Endothelial cell of umbilical vein (primary cell): ENCODE measurements at regions not wholly inside any gene's neighbourhood (a gene's known extent, or its start where the extent isn't known, plus 50 kb on each side); places are given as distances from the start of the nearest gene placed in this dataset.

ENCODE experiments used
- BruUV-seq: library from RNA; stranded (reverse); fragments of 400-500 nt; replicated peaks from 2 replicates; lab custom pipeline; 2021; lab: Mats Ljungman, UMichigan
- CTCF ChIA-PET: fragments of 300-600, 350-600 bp; sonication (Branson Sonifier 250); formaldehyde crosslinking; loops from one replicate; lab custom pipeline; 2021; ENCODE audit warnings: antibody characterized with exemption, inconsistent platforms; lab: Charles Lee
- POLR2A ChIA-PET: fragments of 300-600, 350-600 bp; sonication (Branson Sonifier 250); formaldehyde crosslinking; loops from one replicate; lab custom pipeline; 2021; ENCODE audit warnings: antibody characterized with exemption, inconsistent platforms; lab: Charles Lee
- DNase-seq: peaks from one replicate; pipeline ENCODE4 v3.0.0-alpha.2; 2011; ENCODE audit warnings: low read depth, low spot score
- FAIRE-seq: peaks from 2 replicates; lab custom pipeline; 2011; peaks lifted over from hg19 to GRCh38; lab: Jason Lieb, UNC
- H2AFZ ChIP-seq: 2 replicates; pipeline ENCODE4 v1.6.0; 2012; ENCODE audit warnings: low read depth, low read length, control low read depth, inconsistent platforms
- H3K27ac ChIP-seq: 2 replicates; pipeline ENCODE4 v1.5.1; 2011; ENCODE audit warnings: low read depth, mild to moderate bottlenecking, control low read depth, low read length, moderate library complexity; ENCODE audit not compliant: insufficient read depth
- H3K27me3 ChIP-seq, 2 experiments: 2 replicates each; pipeline versions ENCODE4 v1.6.0 to v1.6.1; 2011; ENCODE audit warnings: low read length in 2 of 2, mixed read lengths in 1 of 2; ENCODE audit not compliant: control insufficient read depth in 2 of 2, insufficient read depth in 2 of 2
- H3K36me3 ChIP-seq, 2 experiments: 2 replicates in 1 of 2; 3 replicates in 1 of 2; pipeline ENCODE4 v1.5.1; 2011; ENCODE audit warnings: low read length in 2 of 2, mild to moderate bottlenecking in 1 of 2, moderate library complexity in 1 of 2; ENCODE audit not compliant: control insufficient read depth in 2 of 2, insufficient read depth in 2 of 2; ENCODE audit errors: extremely low read depth in 1 of 2
- H3K4me1 ChIP-seq: 3 replicates; pipeline ENCODE4 v1.5.1; 2011; ENCODE audit warnings: mild to moderate bottlenecking, low read length; ENCODE audit not compliant: control insufficient read depth, insufficient read depth; ENCODE audit errors: extremely low read depth
- H3K4me2 ChIP-seq: 2 replicates; pipeline ENCODE4 v1.6.1; 2011; ENCODE audit warnings: low read length, control low read depth, mixed read lengths; ENCODE audit not compliant: insufficient read depth
- H3K4me3 ChIP-seq, 3 experiments: fragments of 200-600 bp in 1 of 3; sonication (generic), shearing (Covaris generic) in 1 of 3; replicated peaks in 1 of 3; 2 replicates each; pipeline ENCODE4 v1.5.1; 2011 to 2016; ENCODE audit warnings: control low read depth in 3 of 3, low read length in 3 of 3, mild to moderate bottlenecking in 2 of 3, inconsistent platforms in 1 of 3, low read depth in 1 of 3, moderate library complexity in 1 of 3; ENCODE audit not compliant: insufficient read depth in 1 of 3
- H3K79me2 ChIP-seq: 2 replicates; pipeline ENCODE4 v1.6.0; 2012; ENCODE audit warnings: low read length, inconsistent platforms; ENCODE audit not compliant: control insufficient read depth, insufficient read depth
- H3K9ac ChIP-seq: replicated peaks from 2 replicates; pipeline ENCODE3; 2011; ENCODE audit warnings: low read length, control low read depth; ENCODE audit not compliant: insufficient read depth; ENCODE audit errors: extremely low read depth
- H3K9me1 ChIP-seq: replicated peaks from 3 replicates; pipeline ENCODE4 v1.6.0; 2011; ENCODE audit warnings: mild to moderate bottlenecking, low read length; ENCODE audit not compliant: control insufficient read depth, insufficient read depth; ENCODE audit errors: extremely low read depth
- H3K9me3 ChIP-seq: replicated peaks from 2 replicates; pipeline ENCODE4 v1.5.1; 2012; ENCODE audit warnings: low read length, inconsistent platforms; ENCODE audit not compliant: control insufficient read depth, insufficient read depth
- H4K20me1 ChIP-seq: replicated peaks from 2 replicates; pipeline ENCODE3; 2011; ENCODE audit warnings: mild to moderate bottlenecking, low read length; ENCODE audit not compliant: control insufficient read depth, insufficient read depth; ENCODE audit errors: extremely low read depth
- EZH2 ChIP-seq: IDR thresholded peaks from 2 replicates; pipeline ENCODE4 v1.6.1; 2012; ENCODE audit warnings: borderline replicate concordance, low read depth, mild to moderate bottlenecking, moderate library complexity, low read length, inconsistent platforms; ENCODE audit not compliant: severe bottlenecking
- FOS ChIP-seq: IDR thresholded peaks from 2 replicates; pipeline ENCODE4 v1.6.1; 2011; ENCODE audit warnings: mild to moderate bottlenecking, low read length, moderate library complexity, borderline replicate concordance; ENCODE audit not compliant: insufficient read depth
- GATA2 ChIP-seq: IDR thresholded peaks from 2 replicates; pipeline ENCODE4 v1.7.0; 2011; ENCODE audit warnings: low read depth, mild to moderate bottlenecking, moderate library complexity, mixed read lengths, low read length; ENCODE audit not compliant: insufficient read length, insufficient read depth
- JUN ChIP-seq: IDR thresholded peaks from 2 replicates; pipeline ENCODE4 v1.6.1; 2011; ENCODE audit warnings: borderline replicate concordance, low read depth; ENCODE audit not compliant: insufficient read length, insufficient read depth
- MYC ChIP-seq: IDR thresholded peaks from one replicate; pipeline ENCODE4 v1.6.1; 2011; ENCODE audit warnings: mild to moderate bottlenecking, low read depth, low read length
- POLR2A ChIP-seq: IDR thresholded peaks from 2 replicates; pipeline ENCODE4 v1.6.1; 2012; ENCODE audit warnings: low read depth, mild to moderate bottlenecking, control low read depth, low read length
- POLR2AphosphoS5 ChIP-seq: IDR thresholded peaks from 2 replicates; pipeline ENCODE4 v1.6.1; 2012; ENCODE audit warnings: low read depth, mild to moderate bottlenecking, control low read depth, low read length, moderate library complexity; ENCODE audit not compliant: insufficient read depth
- dilution Hi-C: fragments of 300-500 bp; cut with MboI; formaldehyde crosslinking; loops from one replicate; pipeline ENCODE4 v1.15.0; 2019; ENCODE audit warnings: low sequenced_read_pairs; ENCODE audit not compliant: extremely low pct_ligation_motif_present
- intact Hi-C: fragments of 100-400 bp; cut with micrococcal nuclease; formaldehyde crosslinking; loops from one replicate; pipeline ENCODE4 v1.10.0; 2022
- TF ChIP-seq, protein P1 (sequence below): IDR thresholded peaks from 2 replicates; pipeline ENCODE4 v1.6.1; 2011; ENCODE audit not compliant: insufficient read depth, insufficient read length
- TF ChIP-seq, protein P2 (sequence below), 2 donors: IDR thresholded peaks; 1 replicate in 1 of 2; 2 replicates in 1 of 2; pipeline ENCODE4 v1.5.1; 2011; ENCODE audit warnings: low read length in 2 of 2, mild to moderate bottlenecking in 2 of 2, moderate library complexity in 2 of 2, control low read depth in 1 of 2, inconsistent platforms in 1 of 2, low read depth in 1 of 2; ENCODE audit not compliant: insufficient read depth in 1 of 2; ENCODE audit errors: extremely low read depth in 1 of 2

DNA sequence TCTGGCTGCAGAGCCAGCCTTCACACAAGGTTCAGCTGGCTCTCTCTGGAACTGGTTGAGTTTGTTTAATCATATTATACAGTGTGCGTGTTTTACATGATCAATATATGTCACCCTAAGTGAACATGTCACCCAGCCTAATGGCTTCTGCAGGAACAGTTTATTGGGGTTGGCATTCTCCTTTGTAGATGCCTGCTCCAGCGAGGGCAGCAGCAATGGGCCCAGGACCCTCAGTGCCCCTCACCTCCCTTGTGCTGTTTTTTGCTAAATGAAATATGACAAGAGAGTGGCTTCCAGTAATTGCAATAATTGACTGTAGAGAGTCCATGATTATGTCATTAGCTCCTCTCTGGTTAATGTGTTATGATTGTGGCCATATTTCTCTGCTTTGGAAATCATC is 387.2 kb downstream of the TMEM114 start:
- ChIA-PET CTCF (no interaction called here), POLR2A (no interaction called here)
- intact Hi-C loops: no loop called here
- peaks cover 2% of the 10 kb centered on the region for H3K9me3 ChIP-seq
- H3K4me2 ChIP-seq: no peak overlapping the region
- FAIRE-seq (no peak), DNase-seq (no peak)
- no peaks in the 10 kb centered on the region for H3K4me1 ChIP-seq
- no peaks in the 10 kb centered on the region for H3K79me2 ChIP-seq
- no TSS peak for BruUV-seq
- no peaks in the 10 kb centered on the region for H4K20me1 ChIP-seq
- dilution Hi-C loops: no loop called here
- H3K36me3 ChIP-seq: no peaks in the 10 kb centered on the region
- H3K4me3 ChIP-seq: no peak overlapping the region
- TF ChIP-seq, protein P1, sequence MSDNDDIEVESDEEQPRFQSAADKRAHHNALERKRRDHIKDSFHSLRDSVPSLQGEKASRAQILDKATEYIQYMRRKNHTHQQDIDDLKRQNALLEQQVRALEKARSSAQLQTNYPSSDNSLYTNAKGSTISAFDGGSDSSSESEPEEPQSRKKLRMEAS: no peak
- TF ChIP-seq, protein P2, sequence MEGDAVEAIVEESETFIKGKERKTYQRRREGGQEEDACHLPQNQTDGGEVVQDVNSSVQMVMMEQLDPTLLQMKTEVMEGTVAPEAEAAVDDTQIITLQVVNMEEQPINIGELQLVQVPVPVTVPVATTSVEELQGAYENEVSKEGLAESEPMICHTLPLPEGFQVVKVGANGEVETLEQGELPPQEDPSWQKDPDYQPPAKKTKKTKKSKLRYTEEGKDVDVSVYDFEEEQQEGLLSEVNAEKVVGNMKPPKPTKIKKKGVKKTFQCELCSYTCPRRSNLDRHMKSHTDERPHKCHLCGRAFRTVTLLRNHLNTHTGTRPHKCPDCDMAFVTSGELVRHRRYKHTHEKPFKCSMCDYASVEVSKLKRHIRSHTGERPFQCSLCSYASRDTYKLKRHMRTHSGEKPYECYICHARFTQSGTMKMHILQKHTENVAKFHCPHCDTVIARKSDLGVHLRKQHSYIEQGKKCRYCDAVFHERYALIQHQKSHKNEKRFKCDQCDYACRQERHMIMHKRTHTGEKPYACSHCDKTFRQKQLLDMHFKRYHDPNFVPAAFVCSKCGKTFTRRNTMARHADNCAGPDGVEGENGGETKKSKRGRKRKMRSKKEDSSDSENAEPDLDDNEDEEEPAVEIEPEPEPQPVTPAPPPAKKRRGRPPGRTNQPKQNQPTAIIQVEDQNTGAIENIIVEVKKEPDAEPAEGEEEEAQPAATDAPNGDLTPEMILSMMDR (IDR thresholded peaks at IDR 0.05; ENCODE audit: extremely low read depth in 1 of 2, insufficient read depth in 1 of 2, low read depth in 1 of 2, low read length in 2 of 2): no peak
- no peak for TF ChIP-seq POLR2A
- no peak for TF ChIP-seq JUN
- TF ChIP-seq MYC: no peak
- TF ChIP-seq EZH2: no peak
- no peak for TF ChIP-seq POLR2AphosphoS5
- TF ChIP-seq FOS: no peak
- no peak for TF ChIP-seq GATA2
- no peak overlapping the region for H3K9ac ChIP-seq
- no peaks in the 10 kb centered on the region for H3K27me3 ChIP-seq
- H3K27ac ChIP-seq: no peak overlapping the region
- no peak overlapping the region for H2AFZ ChIP-seq
- no peaks in the 10 kb centered on the region for H3K9me1 ChIP-seq
